ENCODE measurements at regions not wholly inside any gene's neighbourhood (a gene's known extent, or its start where the extent isn't known, plus 50 kb on each side); places are given as distances from the start of the nearest gene placed in this dataset.

GRCh38 chrX:146181858-146182257 is 364.2 kb downstream of the SLITRK2 start:
- no peak overlapping the region for H3K9ac ChIP-seq (ENCODE audit: insufficient read depth, low read length)
- H4K20me1 ChIP-seq (ENCODE audit: control insufficient read depth, extremely low read depth, insufficient read depth, low read length): no peaks in the 10 kb centered on the region
- H3K36me3 ChIP-seq (ENCODE audit: control insufficient read depth, insufficient read depth, low read length): no peaks in the 10 kb centered on the region
- no peaks in the 10 kb centered on the region for H3K9me3 ChIP-seq (ENCODE audit: control insufficient read depth, insufficient read depth, low read depth, low read length)
- TF ChIP-seq CTCF (conservative IDR thresholded peaks at IDR 0.05 in 1 of 2, IDR thresholded peaks at IDR 0.05 in 1 of 2; ENCODE audit: low read depth in 1 of 2, low read length in 2 of 2) (no peak), EZH2 (IDR thresholded peaks at IDR 0.05; ENCODE audit: low read length, missing control alignments) (no peak)
- H3K4me3 ChIP-seq (replicated peaks in 1 of 4; ENCODE audit: control extremely low read depth in 1 of 4, insufficient read depth in 1 of 4, low read depth in 3 of 4, low read length in 4 of 4): no peak overlapping the region
- DNase-seq (ENCODE audit: low read depth in 2 of 2): no peak
- no peak overlapping the region for H2AFZ ChIP-seq (ENCODE audit: low read length)
- no peak overlapping the region for H3K4me2 ChIP-seq (ENCODE audit: extremely low read depth, insufficient read depth, low read length)
- no peaks in the 10 kb centered on the region for H3K27me3 ChIP-seq (ENCODE audit: control insufficient read depth, insufficient read depth, low read length)
- H3K27ac ChIP-seq (ENCODE audit: insufficient read depth, low read length): no peak overlapping the region
- H3K79me2 ChIP-seq (ENCODE audit: control insufficient read depth, insufficient read depth, low read length): no peaks in the 10 kb centered on the region
- no peaks in the 10 kb centered on the region for H3K4me1 ChIP-seq (ENCODE audit: control insufficient read depth, extremely low read depth, insufficient read depth, low read length)

- Histone ChIP-seq H4K20me1 (ENCODE audit: control insufficient read depth, extremely low read depth, insufficient read depth, low read length) (no peaks in the 10 kb centered on the region), H3K4me2 (ENCODE audit: extremely low read depth, insufficient read depth, low read length) (no peak overlapping the region), H3K36me3 (ENCODE audit: control insufficient read depth, insufficient read depth, low read length) (no peaks in the 10 kb centered on the region), H3K4me3 (replicated peaks in 1 of 4; ENCODE audit: control extremely low read depth in 1 of 4, insufficient read depth in 1 of 4, low read depth in 3 of 4, low read length in 4 of 4) (no peak overlapping the region), H3K9me3 (ENCODE audit: control insufficient read depth, insufficient read depth, low read depth, low read length) (no peaks in the 10 kb centered on the region), H3K4me1 (ENCODE audit: control insufficient read depth, extremely low read depth, insufficient read depth, low read length) (no peaks in the 10 kb centered on the region), H3K79me2 (ENCODE audit: control insufficient read depth, insufficient read depth, low read length) (no peaks in the 10 kb centered on the region), H3K27ac (ENCODE audit: insufficient read depth, low read length) (no peak overlapping the region), H3K9ac (ENCODE audit: insufficient read depth, low read length) (no peak overlapping the region), H2AFZ (ENCODE audit: low read length) (no peak overlapping the region), H3K27me3 (ENCODE audit: control insufficient read depth, insufficient read depth, low read length) (no peaks in the 10 kb centered on the region)
- no peak for DNase-seq (ENCODE audit: low read depth in 2 of 2)
- TF ChIP-seq EZH2 (IDR thresholded peaks at IDR 0.05; ENCODE audit: low read length, missing control alignments) (no peak), CTCF (conservative IDR thresholded peaks at IDR 0.05 in 1 of 2, IDR thresholded peaks at IDR 0.05 in 1 of 2; ENCODE audit: low read depth in 1 of 2, low read length in 2 of 2) (no peak)
These were observed 368.9 kb downstream of the SLITRK2 start for GRCh38 chrX:146186540-146186939.

GRCh38 chrX:146189371-146189770 is 371.7 kb downstream of the SLITRK2 start:
- Histone ChIP-seq H3K9me3 (ENCODE audit: control insufficient read depth, insufficient read depth, low read depth, low read length) (no peaks in the 10 kb centered on the region), H3K4me3 (replicated peaks in 1 of 4; ENCODE audit: control extremely low read depth in 1 of 4, insufficient read depth in 1 of 4, low read depth in 3 of 4, low read length in 4 of 4) (no peak overlapping the region), H3K27me3 (ENCODE audit: control insufficient read depth, insufficient read depth, low read length) (no peaks in the 10 kb centered on the region), H3K9ac (ENCODE audit: insufficient read depth, low read length) (no peak overlapping the region), H2AFZ (ENCODE audit: low read length) (no peak overlapping the region), H3K79me2 (ENCODE audit: control insufficient read depth, insufficient read depth, low read length) (no peaks in the 10 kb centered on the region), H3K27ac (ENCODE audit: insufficient read depth, low read length) (no peak overlapping the region), H3K4me2 (ENCODE audit: extremely low read depth, insufficient read depth, low read length) (no peak overlapping the region), H3K4me1 (ENCODE audit: control insufficient read depth, extremely low read depth, insufficient read depth, low read length) (no peaks in the 10 kb centered on the region), H3K36me3 (ENCODE audit: control insufficient read depth, insufficient read depth, low read length) (no peaks in the 10 kb centered on the region), H4K20me1 (ENCODE audit: control insufficient read depth, extremely low read depth, insufficient read depth, low read length) (no peaks in the 10 kb centered on the region)
- TF ChIP-seq EZH2 (IDR thresholded peaks at IDR 0.05; ENCODE audit: low read length, missing control alignments): no peak
- DNase-seq (ENCODE audit: low read depth in 2 of 2): no peak

Measured in fibroblast of lung (primary cell).